HepG2 (cell line): ENCODE measurements at regions not wholly inside any gene's neighbourhood (a gene's known extent, or its start where the extent isn't known, plus 50 kb on each side); places are given as distances from the start of the nearest gene placed in this dataset.

Experiments
- CTCF ChIP-seq: sonication (generic); formaldehyde crosslinking; IDR thresholded peaks from 2 replicates; pipeline ENCODE4 v1.5.0; 2020; ENCODE audit warnings: mild to moderate bottlenecking, missing genetic modification reagents, moderate library complexity
- IRF9 ChIP-seq: sonication (generic); formaldehyde crosslinking; IDR thresholded peaks from 2 replicates; pipeline ENCODE4 v1.8.0; 2022; ENCODE audit warnings: missing genetic modification reagents, mild to moderate bottlenecking, borderline replicate concordance
- JUNB ChIP-seq: sonication (generic); formaldehyde crosslinking; IDR thresholded peaks from 2 replicates; pipeline ENCODE4 v1.8.0; 2022; ENCODE audit warnings: missing genetic modification reagents, mild to moderate bottlenecking, borderline replicate concordance
- KLF16 ChIP-seq, 2 experiments: sonication (generic) in 1 of 2; formaldehyde crosslinking in 1 of 2; IDR thresholded peaks; 2 replicates each; pipeline versions ENCODE4 v1.6.1 to v1.8.0; 2016 to 2023; ENCODE audit warnings: missing genetic modification reagents in 2 of 2, missing compliant biosample characterization in 1 of 2
- POGK ChIP-seq: sonication (generic); formaldehyde crosslinking; conservative IDR thresholded peaks from 2 replicates; pipeline ENCODE4 v1.8.0; 2022; ENCODE audit warnings: mild to moderate bottlenecking, moderate library complexity, missing genetic modification reagents
- SIN3A ChIP-seq: IDR thresholded peaks from 2 replicates; pipeline ENCODE4 v1.6.1; 2011; ENCODE audit warnings: low read depth, mild to moderate bottlenecking, control low read depth, low read length, borderline replicate concordance
- TAF1 ChIP-seq: sonication (generic); formaldehyde crosslinking; IDR thresholded peaks from 2 replicates; pipeline ENCODE4 v1.4.0; 2020; ENCODE audit warnings: missing genetic modification reagents
- ZKSCAN1 ChIP-seq: fragments of 150-350 bp; IDR thresholded peaks from 2 replicates; pipeline ENCODE4 v1.6.1; 2014; ENCODE audit warnings: low read length
- ZNF280B ChIP-seq: sonication (generic); formaldehyde crosslinking; IDR thresholded peaks from 2 replicates; pipeline ENCODE4 v1.5.0; 2020; ENCODE audit warnings: missing genetic modification reagents, mild to moderate bottlenecking, borderline replicate concordance
- ZNF3 ChIP-seq: IDR thresholded peaks from 2 replicates; pipeline ENCODE4 v1.7.0; 2017; ENCODE audit warnings: inconsistent platforms

GRCh38 chr3:95055288-95055687 lies 992.4 kb downstream of the NSUN3 start:
- TF ChIP-seq ZNF3 (no peak), SIN3A (no peak), CTCF (CRISPR knock-in tag) (no peak), JUNB (no peak), KLF16 (CRISPR knock-in tag; IDR thresholded peaks at IDR 0.05) (no peak), TAF1 (CRISPR knock-in tag) (no peak), POGK (CRISPR knock-in tag) (no peak), ZNF280B (no peak), IRF9 (CRISPR knock-in tag) (no peak), ZKSCAN1 (no peak)
